ENCODE measurements at regions not wholly inside any gene's neighbourhood (a gene's known extent, or its start where the extent isn't known, plus 50 kb on each side); places are given as distances from the start of the nearest gene placed in this dataset.

DNA sequence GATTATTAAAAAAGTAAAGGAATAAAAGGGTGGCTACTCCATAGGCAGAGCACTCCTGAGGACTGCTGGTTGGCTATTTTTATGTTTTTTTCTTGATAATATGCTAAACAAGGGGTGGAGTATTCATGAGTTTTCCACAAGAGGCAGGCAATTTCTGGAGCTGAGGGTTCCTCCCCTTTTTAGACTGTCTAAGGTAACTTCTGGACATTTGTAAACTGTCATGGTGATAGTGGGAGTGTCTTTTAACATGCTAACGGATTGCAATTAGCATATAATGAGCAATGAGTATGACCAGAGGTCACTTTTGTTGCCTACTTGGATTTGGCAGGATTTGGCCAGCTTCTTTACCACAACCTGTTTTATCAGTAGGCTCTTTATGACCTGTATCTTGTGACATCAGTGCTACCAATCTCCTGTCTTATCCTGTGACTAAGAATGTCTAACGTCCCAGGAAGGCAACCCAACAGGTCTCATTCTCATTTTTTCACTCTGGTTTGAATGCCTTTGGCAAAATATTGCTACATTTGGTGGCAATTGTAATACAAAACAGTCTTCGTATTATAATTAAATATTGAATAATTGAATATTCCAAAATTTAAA, 587.8 kb upstream of the POM121L12 start:
- no peaks in the 10 kb centered on the region for H3K9me3 ChIP-seq (ENCODE audit: control insufficient read depth in 2 of 2, low read length in 2 of 2)
- no peak overlapping the region for H3K27ac ChIP-seq (ENCODE audit: low read depth in 2 of 2, low read length in 2 of 2)
- H3K9ac ChIP-seq (ENCODE audit: low read depth in 1 of 2, low read length in 2 of 2) = no peak overlapping the region
- no peaks in the 10 kb centered on the region for H3K4me1 ChIP-seq (ENCODE audit: control insufficient read depth in 2 of 2, insufficient read depth in 2 of 2, low read length in 2 of 2)
- H3K27me3 ChIP-seq (ENCODE audit: control insufficient read depth in 2 of 2, insufficient read depth in 2 of 2, low read length in 2 of 2) = no peaks in the 10 kb centered on the region
- no peak overlapping the region for H3K4me3 ChIP-seq (ENCODE audit: low read length in 2 of 2)
- H3K36me3 ChIP-seq (ENCODE audit: control insufficient read depth in 2 of 2, insufficient read depth in 2 of 2, low read length in 2 of 2) = no peaks in the 10 kb centered on the region

GRCh38 chr7:52436278-52436677, 599.2 kb upstream of the POM121L12 start:
- no peaks in the 10 kb centered on the region for H3K36me3 ChIP-seq (ENCODE audit: control insufficient read depth in 2 of 2, insufficient read depth in 2 of 2, low read length in 2 of 2)
- H3K9ac ChIP-seq (ENCODE audit: low read depth in 1 of 2, low read length in 2 of 2) = no peak overlapping the region
- H3K27ac ChIP-seq (ENCODE audit: low read depth in 2 of 2, low read length in 2 of 2) = no peak overlapping the region
- H3K4me1 ChIP-seq (ENCODE audit: control insufficient read depth in 2 of 2, insufficient read depth in 2 of 2, low read length in 2 of 2) = no peaks in the 10 kb centered on the region
- H3K9me3 ChIP-seq (ENCODE audit: control insufficient read depth in 2 of 2, low read length in 2 of 2) = no peaks in the 10 kb centered on the region
- no peaks in the 10 kb centered on the region for H3K27me3 ChIP-seq (ENCODE audit: control insufficient read depth in 2 of 2, insufficient read depth in 2 of 2, low read length in 2 of 2)
- H3K4me3 ChIP-seq (ENCODE audit: low read length in 2 of 2) = no peak overlapping the region

DNA sequence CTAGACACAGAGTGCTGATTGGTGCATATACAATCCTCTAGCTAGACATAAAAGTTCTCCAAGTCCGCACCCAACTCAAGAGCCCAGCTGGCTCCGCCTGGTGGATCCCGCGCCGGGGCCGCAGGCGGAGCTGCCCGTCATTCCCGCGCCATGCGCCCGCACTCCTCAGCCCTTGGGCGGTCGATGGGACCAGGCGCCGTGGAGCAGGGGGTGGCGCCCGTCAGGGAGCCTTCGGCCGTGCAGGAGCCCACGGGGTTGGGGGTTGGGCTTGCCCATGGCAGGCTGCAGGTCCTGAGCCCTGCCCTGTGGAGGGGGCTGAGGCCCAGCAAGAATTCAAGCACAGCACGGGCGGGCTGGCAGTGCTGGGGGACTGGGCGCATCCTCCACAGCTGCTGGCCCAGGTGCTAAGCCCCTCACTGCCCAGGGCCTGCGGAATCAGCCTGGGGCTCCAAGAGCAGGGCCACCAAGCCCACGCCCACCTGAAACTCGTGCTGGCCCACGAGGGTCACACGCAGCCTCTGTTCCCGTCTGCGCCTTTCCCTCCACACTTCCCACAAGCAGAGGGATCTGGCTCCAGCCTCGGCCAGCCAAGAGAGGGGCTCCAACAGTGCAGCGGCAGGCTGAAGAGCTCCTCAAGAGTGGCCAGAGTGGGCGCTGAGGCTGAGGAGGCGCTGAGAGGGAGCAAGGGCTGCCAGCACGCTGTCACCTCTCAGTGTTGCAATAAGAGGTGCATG, 604.2 kb upstream of the POM121L12 start:
- no peaks in the 10 kb centered on the region for H3K9me3 ChIP-seq (ENCODE audit: control insufficient read depth in 2 of 2, low read length in 2 of 2)
- no peaks in the 10 kb centered on the region for H3K27me3 ChIP-seq (ENCODE audit: control insufficient read depth in 2 of 2, insufficient read depth in 2 of 2, low read length in 2 of 2)
- no peaks in the 10 kb centered on the region for H3K4me1 ChIP-seq (ENCODE audit: control insufficient read depth in 2 of 2, insufficient read depth in 2 of 2, low read length in 2 of 2)
- no peak overlapping the region for H3K9ac ChIP-seq (ENCODE audit: low read depth in 1 of 2, low read length in 2 of 2)
- H3K36me3 ChIP-seq (ENCODE audit: control insufficient read depth in 2 of 2, insufficient read depth in 2 of 2, low read length in 2 of 2) = no peaks in the 10 kb centered on the region
- H3K4me3 ChIP-seq (ENCODE audit: low read length in 2 of 2) = no peak overlapping the region
- no peak overlapping the region for H3K27ac ChIP-seq (ENCODE audit: low read depth in 2 of 2, low read length in 2 of 2)

- Histone ChIP-seq H3K27me3 (ENCODE audit: control insufficient read depth in 2 of 2, insufficient read depth in 2 of 2, low read length in 2 of 2) (no peaks in the 10 kb centered on the region), H3K4me3 (ENCODE audit: low read length in 2 of 2) (no peak overlapping the region)
Observed at GRCh38 chr7:52423251-52423650, 612.2 kb upstream of the POM121L12 start.

GRCh38 chr7:52413051-52413450, 622.4 kb upstream of the POM121L12 start:
- Histone ChIP-seq H3K4me1 (ENCODE audit: control insufficient read depth in 2 of 2, insufficient read depth in 2 of 2, low read length in 2 of 2) (no peaks in the 10 kb centered on the region), H3K9ac (ENCODE audit: low read depth in 1 of 2, low read length in 2 of 2) (no peak overlapping the region), H3K4me3 (ENCODE audit: low read length in 2 of 2) (no peak overlapping the region), H3K9me3 (ENCODE audit: control insufficient read depth in 2 of 2, low read length in 2 of 2) (no peaks in the 10 kb centered on the region), H3K27me3 (ENCODE audit: control insufficient read depth in 2 of 2, insufficient read depth in 2 of 2, low read length in 2 of 2) (no peaks in the 10 kb centered on the region), H3K27ac (ENCODE audit: low read depth in 2 of 2, low read length in 2 of 2) (no peak overlapping the region), H3K36me3 (ENCODE audit: control insufficient read depth in 2 of 2, insufficient read depth in 2 of 2, low read length in 2 of 2) (no peaks in the 10 kb centered on the region)

More at GRCh38 chr7:52423251-52423650, 612.2 kb upstream of the POM121L12 start:
- Histone ChIP-seq H3K36me3 (ENCODE audit: control insufficient read depth in 2 of 2, insufficient read depth in 2 of 2, low read length in 2 of 2) (no peaks in the 10 kb centered on the region), H3K9me3 (ENCODE audit: control insufficient read depth in 2 of 2, low read length in 2 of 2) (no peaks in the 10 kb centered on the region), H3K4me1 (ENCODE audit: control insufficient read depth in 2 of 2, insufficient read depth in 2 of 2, low read length in 2 of 2) (no peaks in the 10 kb centered on the region), H3K9ac (ENCODE audit: low read depth in 1 of 2, low read length in 2 of 2) (no peak overlapping the region), H3K27ac (ENCODE audit: low read depth in 2 of 2, low read length in 2 of 2) (no peak overlapping the region)

- H3K36me3 ChIP-seq (ENCODE audit: control insufficient read depth in 2 of 2, insufficient read depth in 2 of 2, low read length in 2 of 2) = no peaks in the 10 kb centered on the region
- H3K4me1 ChIP-seq (ENCODE audit: control insufficient read depth in 2 of 2, insufficient read depth in 2 of 2, low read length in 2 of 2) = no peaks in the 10 kb centered on the region
- no peak overlapping the region for H3K4me3 ChIP-seq (ENCODE audit: low read length in 2 of 2)
- no peak overlapping the region for H3K27ac ChIP-seq (ENCODE audit: low read depth in 2 of 2, low read length in 2 of 2)
- H3K9ac ChIP-seq (ENCODE audit: low read depth in 1 of 2, low read length in 2 of 2) = no peak overlapping the region
- no peaks in the 10 kb centered on the region for H3K27me3 ChIP-seq (ENCODE audit: control insufficient read depth in 2 of 2, insufficient read depth in 2 of 2, low read length in 2 of 2)
- H3K9me3 ChIP-seq (ENCODE audit: control insufficient read depth in 2 of 2, low read length in 2 of 2) = no peaks in the 10 kb centered on the region
Observed at GRCh38 chr7:52410032-52410431, 625.4 kb upstream of the POM121L12 start.

GRCh38 chr7:52406808-52407207, 628.6 kb upstream of the POM121L12 start:
- Histone ChIP-seq H3K27me3 (ENCODE audit: control insufficient read depth in 2 of 2, insufficient read depth in 2 of 2, low read length in 2 of 2) (no peaks in the 10 kb centered on the region), H3K4me3 (ENCODE audit: low read length in 2 of 2) (no peak overlapping the region), H3K9me3 (ENCODE audit: control insufficient read depth in 2 of 2, low read length in 2 of 2) (no peaks in the 10 kb centered on the region), H3K36me3 (ENCODE audit: control insufficient read depth in 2 of 2, insufficient read depth in 2 of 2, low read length in 2 of 2) (no peaks in the 10 kb centered on the region), H3K27ac (ENCODE audit: low read depth in 2 of 2, low read length in 2 of 2) (no peak overlapping the region), H3K9ac (ENCODE audit: low read depth in 1 of 2, low read length in 2 of 2) (no peak overlapping the region), H3K4me1 (ENCODE audit: control insufficient read depth in 2 of 2, insufficient read depth in 2 of 2, low read length in 2 of 2) (no peaks in the 10 kb centered on the region)

- Histone ChIP-seq H3K9me3 (ENCODE audit: control insufficient read depth in 2 of 2, low read length in 2 of 2) (no peaks in the 10 kb centered on the region), H3K4me3 (ENCODE audit: low read length in 2 of 2) (no peak overlapping the region), H3K4me1 (ENCODE audit: control insufficient read depth in 2 of 2, insufficient read depth in 2 of 2, low read length in 2 of 2) (no peaks in the 10 kb centered on the region), H3K27me3 (ENCODE audit: control insufficient read depth in 2 of 2, insufficient read depth in 2 of 2, low read length in 2 of 2) (no peaks in the 10 kb centered on the region), H3K27ac (ENCODE audit: low read depth in 2 of 2, low read length in 2 of 2) (no peak overlapping the region), H3K36me3 (ENCODE audit: control insufficient read depth in 2 of 2, insufficient read depth in 2 of 2, low read length in 2 of 2) (no peaks in the 10 kb centered on the region), H3K9ac (ENCODE audit: low read depth in 1 of 2, low read length in 2 of 2) (no peak overlapping the region)
Observed at GRCh38 chr7:52382731-52383130, 652.7 kb upstream of the POM121L12 start.

- no peaks in the 10 kb centered on the region for H3K27me3 ChIP-seq (ENCODE audit: control insufficient read depth in 2 of 2, insufficient read depth in 2 of 2, low read length in 2 of 2)
- no peaks in the 10 kb centered on the region for H3K36me3 ChIP-seq (ENCODE audit: control insufficient read depth in 2 of 2, insufficient read depth in 2 of 2, low read length in 2 of 2)
- no peak overlapping the region for H3K9ac ChIP-seq (ENCODE audit: low read depth in 1 of 2, low read length in 2 of 2)
- no peak overlapping the region for H3K27ac ChIP-seq (ENCODE audit: low read depth in 2 of 2, low read length in 2 of 2)
- H3K4me3 ChIP-seq (ENCODE audit: low read length in 2 of 2) = no peak overlapping the region
- H3K9me3 ChIP-seq (ENCODE audit: control insufficient read depth in 2 of 2, low read length in 2 of 2) = no peaks in the 10 kb centered on the region
- H3K4me1 ChIP-seq (ENCODE audit: control insufficient read depth in 2 of 2, insufficient read depth in 2 of 2, low read length in 2 of 2) = no peaks in the 10 kb centered on the region
Observed at GRCh38 chr7:52369922-52370321, 665.5 kb upstream of the POM121L12 start.

- no peak overlapping the region for H3K27ac ChIP-seq (ENCODE audit: low read depth in 2 of 2, low read length in 2 of 2)
- no peaks in the 10 kb centered on the region for H3K9me3 ChIP-seq (ENCODE audit: control insufficient read depth in 2 of 2, low read length in 2 of 2)
- H3K4me1 ChIP-seq (ENCODE audit: control insufficient read depth in 2 of 2, insufficient read depth in 2 of 2, low read length in 2 of 2) = no peaks in the 10 kb centered on the region
- no peak overlapping the region for H3K9ac ChIP-seq (ENCODE audit: low read depth in 1 of 2, low read length in 2 of 2)
- H3K4me3 ChIP-seq (ENCODE audit: low read length in 2 of 2) = no peak overlapping the region
- H3K36me3 ChIP-seq (ENCODE audit: control insufficient read depth in 2 of 2, insufficient read depth in 2 of 2, low read length in 2 of 2) = no peaks in the 10 kb centered on the region
- no peaks in the 10 kb centered on the region for H3K27me3 ChIP-seq (ENCODE audit: control insufficient read depth in 2 of 2, insufficient read depth in 2 of 2, low read length in 2 of 2)
Observed at GRCh38 chr7:52365349-52365748, 670.1 kb upstream of the POM121L12 start.
